K562 (cell line): ENCODE measurements at regions not wholly inside any gene's neighbourhood (a gene's known extent, or its start where the extent isn't known, plus 50 kb on each side); places are given as distances from the start of the nearest gene placed in this dataset.

Source experiments
- ATAC-seq: fragments of 200-7000 bp; cut with Tn5 transposase; 3 replicates; pipeline ENCODE4 v1.9.1; 2020; ENCODE audit warnings: moderate library complexity
- BruUV-seq: library from RNA; stranded (reverse); fragments of 400-500 nt; replicated peaks from 2 replicates; lab custom pipeline; 2021; lab: Mats Ljungman, UMichigan
- CTCF ChIA-PET: fragments of 300-600 bp; formaldehyde crosslinking; extraction: SDS; loops from one replicate; lab custom pipeline; 2021; ENCODE audit warnings: low intra/inter-chr PET ratio; lab: Yijun Ruan, JAX
- POLR2A ChIA-PET: fragments of 300-600, 350-650 bp; sonication (Branson Sonifier 250); formaldehyde crosslinking; extraction: SDS; loops from one replicate; lab custom pipeline; 2021; ENCODE audit warnings: antibody characterized with exemption, inconsistent platforms; lab: Yijun Ruan, JAX
- DNase-seq, 4 experiments: peaks; one replicate each; pipeline versions ENCODE4 v3.0.0 to v3.0.0-alpha.2; 2011 to 2018; ENCODE audit warnings: low spot score in 3 of 4, mixed read lengths in 3 of 4; ENCODE audit errors: extremely low read depth in 1 of 4
- FAIRE-seq: peaks from 2 replicates; lab custom pipeline; 2011; peaks lifted over from hg19 to GRCh38; lab: Jason Lieb, UNC
- H2AFZ ChIP-seq: 2 replicates; pipeline ENCODE4 v1.6.0; 2011; ENCODE audit warnings: low read depth, low read length, control low read depth, inconsistent platforms
- H3K27ac ChIP-seq: fragments of 200-600 bp; 3 replicates; pipeline ENCODE4 v1.8.0; 2011; ENCODE audit warnings: low read depth, mild to moderate bottlenecking, control low read depth, inconsistent platforms, low read length, moderate library complexity, mixed read lengths; ENCODE audit errors: extremely low read depth
- H3K27me3 ChIP-seq, 2 experiments: fragments of 300-600 bp in 1 of 2; 2 replicates in 1 of 2; 3 replicates in 1 of 2; pipeline versions ENCODE4 v1.6.0 to v1.8.0; 2011; ENCODE audit warnings: inconsistent platforms in 2 of 2, low read length in 2 of 2, mild to moderate bottlenecking in 1 of 2, mixed read lengths in 1 of 2, moderate library complexity in 1 of 2; ENCODE audit not compliant: control insufficient read depth in 2 of 2, insufficient read depth in 2 of 2
- H3K36me3 ChIP-seq: fragments of 300-600 bp; 3 replicates; pipeline ENCODE4 v1.8.0; 2011; ENCODE audit warnings: mild to moderate bottlenecking, low read length, inconsistent platforms; ENCODE audit not compliant: control insufficient read depth, insufficient read depth
- H3K4me1 ChIP-seq, 2 experiments: fragments of 200-600 bp in 1 of 2; replicated peaks in 1 of 2; 2 replicates in 1 of 2; 3 replicates in 1 of 2; pipeline versions ENCODE4 v1.5.1 to v1.8.0; 2011; ENCODE audit warnings: inconsistent platforms in 2 of 2, low read length in 2 of 2, mild to moderate bottlenecking in 1 of 2, mixed read lengths in 1 of 2, moderate library complexity in 1 of 2; ENCODE audit not compliant: control insufficient read depth in 2 of 2, insufficient read depth in 2 of 2
- H3K4me2 ChIP-seq: 2 replicates; pipeline ENCODE4 v1.6.1; 2011; ENCODE audit warnings: low read length, control low read depth, inconsistent platforms, mixed read lengths; ENCODE audit not compliant: insufficient read depth
- H3K4me3 ChIP-seq: fragments of 200-600 bp; sonication (generic), shearing (Covaris generic); 2 replicates; pipeline ENCODE4 v1.5.1; 2016; ENCODE audit warnings: control low read depth, inconsistent platforms
- H3K79me2 ChIP-seq: fragments of 200-600 bp; 3 replicates; pipeline ENCODE4 v1.8.0; 2011; ENCODE audit warnings: low read length, inconsistent platforms; ENCODE audit not compliant: control insufficient read depth, insufficient read depth
- H3K9ac ChIP-seq, 2 experiments: 2 replicates each; pipeline versions ENCODE4 v1.6.0 to v1.6.1; 2011; ENCODE audit warnings: low read depth in 2 of 2, low read length in 2 of 2, control low read depth in 1 of 2, inconsistent platforms in 1 of 2, mild to moderate bottlenecking in 1 of 2, mixed read lengths in 1 of 2; ENCODE audit not compliant: insufficient read depth in 1 of 2
- H3K9me1 ChIP-seq: one replicate; pipeline ENCODE4 v1.6.0; 2011; ENCODE audit warnings: inconsistent platforms, mild to moderate bottlenecking, low read length, moderate library complexity; ENCODE audit not compliant: control insufficient read depth, insufficient read depth
- H3K9me3 ChIP-seq: replicated peaks from 2 replicates; pipeline ENCODE4 v1.5.1; 2011; ENCODE audit warnings: low read depth, low read length, inconsistent platforms; ENCODE audit not compliant: control insufficient read depth, insufficient read depth
- H4K20me1 ChIP-seq: replicated peaks from 2 replicates; pipeline ENCODE4 v1.6.1; 2011; ENCODE audit warnings: low read length, inconsistent platforms, mixed read lengths; ENCODE audit not compliant: control insufficient read depth, insufficient read depth
- CREB3L1 ChIP-seq: fragments of 450-650 bp; IDR thresholded peaks from 2 replicates; pipeline ENCODE4 v1.6.1; 2014; ENCODE audit warnings: low read depth, mild to moderate bottlenecking, moderate library complexity, borderline replicate concordance
- ETV6 ChIP-seq, 3 experiments: fragments of 150-350 bp in 1 of 3; sonication (generic) in 1 of 3; formaldehyde crosslinking in 1 of 3; IDR thresholded peaks; 2 replicates each; pipeline versions ENCODE4 v1.6.1 to v1.8.0; 2014 to 2022; ENCODE audit warnings: borderline replicate concordance in 2 of 3, low read depth in 2 of 3, antibody characterized with exemption in 1 of 3, low read length in 1 of 3, mild to moderate bottlenecking in 1 of 3, missing genetic modification reagents in 1 of 3
- KAT8 ChIP-seq: fragments of 450-650 bp; IDR thresholded peaks from 2 replicates; pipeline ENCODE4 v1.6.1; 2016; ENCODE audit warnings: low read depth, mild to moderate bottlenecking
- MBD1 ChIP-seq: fragments of 250-450 bp; sonication (Bioruptor Pico); IDR thresholded peaks from 2 replicates; pipeline ENCODE4 v1.8.0; 2022; ENCODE audit warnings: inconsistent platforms
- MXI1 ChIP-seq: IDR thresholded peaks from 2 replicates; pipeline ENCODE4 v1.6.1; 2011; ENCODE audit warnings: low read depth, mild to moderate bottlenecking, improper control_type of control experiment, low read length
- PHB2 ChIP-seq: fragments of 450-650 bp; IDR thresholded peaks from 2 replicates; pipeline ENCODE4 v1.6.1; 2017; ENCODE audit warnings: low read depth
- U2AF1 ChIP-seq: fragments of 200-400 bp; formaldehyde crosslinking; optimal IDR thresholded peaks from 2 replicates; pipeline ENCODE3; 2017; ENCODE audit warnings: mild to moderate bottlenecking, low read depth, low read length, moderate library complexity
- ZBTB40 ChIP-seq, 2 experiments: fragments of 450-650 bp in 1 of 2; sonication (generic) in 1 of 2; formaldehyde crosslinking in 1 of 2; IDR thresholded peaks; 2 replicates each; pipeline versions ENCODE4 v1.7.1 to v1.9.0; 2016 to 2022; ENCODE audit warnings: inconsistent platforms in 1 of 2, mild to moderate bottlenecking in 1 of 2, missing genetic modification reagents in 1 of 2
- ZFP36 ChIP-seq: fragments of 150-350 bp; IDR thresholded peaks from 2 replicates; pipeline ENCODE4 v1.6.1; 2018; ENCODE audit warnings: low read length, low read depth; ENCODE audit not compliant: partially characterized antibody
- ZNF766 ChIP-seq: fragments of 200-800 bp; sonication (Bioruptor generic); conservative IDR thresholded peaks from 2 replicates; pipeline ENCODE4 v1.6.1; 2016; ENCODE audit warnings: missing genetic modification characterization, missing compliant biosample characterization
- WGBS: fragments of 100-300 bp; shearing (Covaris generic); methylation state at CpG from one replicate; pipeline ENCODE4 v1.1.6; 2016; ENCODE audit warnings: low coverage, mixed read lengths; ENCODE audit not compliant: insufficient coverage; ENCODE audit errors: missing lambda C conversion rate; 5-methylcytosine and 5-hydroxymethylcytosine counted together
- in situ Hi-C: fragments of 300-500 bp; cut with MboI; formaldehyde crosslinking; loops from 4 replicates; pipeline ENCODE4 v1.15.0; 2018; ENCODE audit warnings: inconsistent platforms, mixed read lengths
- intact Hi-C: fragments of 100-400 bp; cut with micrococcal nuclease; formaldehyde crosslinking; loops from 2 replicates; pipeline ENCODE4 v1.14.2; 2022

GRCh38 chr5:111854186-111854585, 97.2 kb upstream of the NREP start:
- intact Hi-C loops: no loop called here
- no peak overlapping the region for H3K27ac ChIP-seq
- no peaks in the 10 kb centered on the region for H3K36me3 ChIP-seq
- DNase-seq (no peak), ATAC-seq (no peak), FAIRE-seq (no peak)
- H3K4me3 ChIP-seq: no peak overlapping the region
- POLR2A ChIA-PET: no interaction called here
- no peaks in the 10 kb centered on the region for H3K79me2 ChIP-seq
- H3K27me3 ChIP-seq: no peaks in the 10 kb centered on the region
- H2AFZ ChIP-seq: no peak overlapping the region
- H3K4me1 ChIP-seq: no peaks in the 10 kb centered on the region
- CTCF ChIA-PET: no interaction called here
- in situ Hi-C loops: no loop called here
- H3K9me1 ChIP-seq: no peaks in the 10 kb centered on the region
- no peak overlapping the region for H3K4me2 ChIP-seq
- WGBS: 4% methylated on average over 2 of the region's 2 CpGs
- H3K9me3 ChIP-seq: no peaks in the 10 kb centered on the region
- BruUV-seq: no TSS peak
- H3K9ac ChIP-seq: no peak overlapping the region
- H4K20me1 ChIP-seq: no peaks in the 10 kb centered on the region
- TF ChIP-seq ZNF766 (no peak), KAT8 (no peak), ZFP36 (no peak), ZBTB40 (IDR thresholded peaks at IDR 0.05) (no peak), ZBTB40 (CRISPR knock-in tag; IDR thresholded peaks at IDR 0.05) (no peak), ETV6 (IDR thresholded peaks at IDR 0.05; ENCODE audit: borderline replicate concordance in 1 of 2, low read depth in 2 of 2, low read length in 1 of 2) (no peak), ETV6 (CRISPR knock-in tag; IDR thresholded peaks at IDR 0.05; ENCODE audit: borderline replicate concordance) (no peak), MBD1 (CRISPR knock-in tag) (no peak), CREB3L1 (no peak), U2AF1 (no peak), PHB2 (no peak), MXI1 (no peak)
